GM23248 (cell line): ENCODE measurements at regions not wholly inside any gene's neighbourhood (a gene's known extent, or its start where the extent isn't known, plus 50 kb on each side); places are given as distances from the start of the nearest gene placed in this dataset.

ENCODE experiments used
- EZH2 ChIP-seq: fragments of 200-600 bp; sonication (generic); IDR thresholded peaks from 2 replicates; pipeline ENCODE4 v1.6.1; 2018; ENCODE audit warnings: antibody characterized with exemption, mild to moderate bottlenecking; ENCODE audit not compliant: insufficient read depth, poor library complexity, severe bottlenecking
- EZH2phosphoT487 ChIP-seq: fragments of 200-600 bp; sonication (generic); IDR thresholded peaks from 2 replicates; pipeline ENCODE4 v1.6.1; 2018; ENCODE audit warnings: antibody characterized with exemption, moderate library complexity, mild to moderate bottlenecking, low read depth; ENCODE audit not compliant: insufficient read depth

DNA sequence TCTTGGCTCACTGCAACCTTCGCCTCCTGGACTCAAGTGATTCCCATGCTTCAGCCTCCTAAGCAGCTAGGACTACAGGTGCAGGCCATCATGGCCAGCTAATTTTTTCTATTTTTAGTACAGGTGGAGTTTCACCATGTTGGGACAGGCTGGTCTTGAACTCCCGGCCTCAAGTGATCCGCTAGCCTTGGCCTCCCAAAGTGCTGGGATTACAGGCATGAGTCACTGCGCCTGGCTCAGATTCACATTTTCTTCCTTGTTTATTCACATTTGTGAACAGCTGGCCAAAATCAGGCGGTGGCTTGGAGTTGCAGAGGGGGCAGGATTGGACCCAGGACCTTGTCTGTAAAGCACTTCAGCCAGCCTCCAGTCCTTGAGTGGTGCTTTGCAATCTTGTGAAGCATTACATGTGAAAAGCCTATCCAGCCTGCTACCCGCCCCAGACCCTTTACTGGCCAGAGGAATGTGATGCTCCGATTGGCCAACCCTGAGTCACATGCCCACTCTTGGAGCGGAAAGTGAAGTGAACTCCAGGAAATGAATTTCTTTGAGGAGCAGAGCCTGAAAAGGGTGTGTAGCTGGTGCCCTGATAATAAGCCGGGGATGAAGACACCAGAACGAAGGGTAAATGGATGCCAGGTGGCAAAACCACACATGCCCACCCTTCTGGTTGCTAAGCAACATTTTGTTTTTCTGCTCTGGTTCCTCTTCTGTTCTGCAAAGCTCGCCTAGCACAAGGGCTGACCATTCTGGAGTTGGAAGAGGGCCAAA lies 62.6 kb upstream of the PTPRJ start:
- no peak for TF ChIP-seq EZH2phosphoT487
- no peak for TF ChIP-seq EZH2
